ENCODE measurements at regions not wholly inside any gene's neighbourhood (a gene's known extent, or its start where the extent isn't known, plus 50 kb on each side); places are given as distances from the start of the nearest gene placed in this dataset.

- TF ChIP-seq CTCF (IDR thresholded peaks at IDR 0.05 in 2 of 3, conservative IDR thresholded peaks at IDR 0.05 in 1 of 3; ENCODE audit: borderline replicate concordance in 1 of 3, insufficient read depth in 1 of 3, low read depth in 2 of 3, low read length in 2 of 3) (no peak), POLR2A (IDR thresholded peaks at IDR 0.05; ENCODE audit: borderline replicate concordance, extremely low read depth, insufficient read depth, insufficient read length) (no peak), SIN3A (IDR thresholded peaks at IDR 0.05; ENCODE audit: low read depth) (no peak), ZBTB33 (IDR thresholded peaks at IDR 0.05; ENCODE audit: extremely low read depth, insufficient replicate concordance, low read length) (no peak), SRF (IDR thresholded peaks at IDR 0.05; ENCODE audit: low read depth) (no peak)
Observed at GRCh38 chr2:6222296-6222695, 530.1 kb downstream of the SOX11 start.

Data from HCT116 (cell line).